ENCODE measurements at regions not wholly inside any gene's neighbourhood (a gene's known extent, or its start where the extent isn't known, plus 50 kb on each side); places are given as distances from the start of the nearest gene placed in this dataset.

DNA sequence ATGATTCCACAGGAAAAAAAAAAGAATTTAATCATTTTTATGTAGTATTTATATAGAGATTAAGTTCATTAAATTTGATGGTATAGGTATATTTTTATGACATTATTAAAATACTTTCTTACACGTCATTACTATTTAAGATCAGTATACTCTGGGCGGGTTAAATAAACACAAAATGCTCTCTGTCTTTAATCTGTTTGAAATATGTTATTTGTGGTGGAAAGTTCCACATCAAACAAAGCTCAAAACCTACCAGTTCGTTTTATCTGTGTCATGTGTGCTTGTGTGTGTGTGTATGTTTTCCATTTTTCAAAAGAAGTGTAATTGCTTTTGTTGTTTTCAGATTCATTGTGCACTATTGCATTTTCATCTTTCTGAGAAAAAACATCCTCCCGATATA is 488.5 kb downstream of the ANKRD7 start:
- Histone ChIP-seq H3K14ac (replicated peaks; ENCODE audit: low read depth, low read length) (no peak overlapping the region), H3K56ac (ENCODE audit: extremely low read depth, insufficient read depth, low read length) (no peak overlapping the region), H3K4me1 (ENCODE audit: control insufficient read depth, insufficient read depth, low read length) (no peaks in the 10 kb centered on the region), H3K23ac (ENCODE audit: low read depth, low read length) (no peak overlapping the region), H4K91ac (ENCODE audit: insufficient read depth, low read depth, low read length) (no peak overlapping the region), H3K9me3 (ENCODE audit: control insufficient read depth, insufficient read depth, low read length) (0 out of 2 replicates have a peak, but pooled peaks cover 1% of the 10 kb centered on the region), H4K5ac (ENCODE audit: low read depth, low read length) (no peak overlapping the region), H3K9me1 (ENCODE audit: insufficient read depth, low read length) (no peaks in the 10 kb centered on the region), H3K4me3 (ENCODE audit: insufficient read depth, low read depth, low read length) (no peak overlapping the region), H2AK9ac (replicated peaks; ENCODE audit: low read depth, low read length, poor library complexity) (no peak overlapping the region), H3K4ac (ENCODE audit: low read depth, low read length) (no peak overlapping the region), H3K36me3 (ENCODE audit: control insufficient read depth, insufficient read depth, low read length) (no peaks in the 10 kb centered on the region), H2BK5ac (ENCODE audit: low read depth, low read length, poor library complexity, severe bottlenecking) (no peak overlapping the region), H4K20me1 (ENCODE audit: insufficient read depth, low read length) (no peaks in the 10 kb centered on the region), H2AK5ac (ENCODE audit: low read depth, low read length) (no peak overlapping the region), H3K18ac (ENCODE audit: low read depth, low read length) (no peak overlapping the region), H2BK15ac (ENCODE audit: low read depth, low read length) (no peak overlapping the region), H3K4me2 (ENCODE audit: low read depth, low read length) (no peak overlapping the region), H4K8ac (ENCODE audit: low read depth in 2 of 2, low read length in 2 of 2) (no peak overlapping the region), H3K27ac (ENCODE audit: insufficient read depth, low read length) (no peak overlapping the region), H3K27me3 (ENCODE audit: control insufficient read depth, insufficient read depth, low read length) (no peaks in the 10 kb centered on the region), H3K9ac (ENCODE audit: low read depth, low read length) (no peak overlapping the region), H3K79me1 (ENCODE audit: low read depth in 1 of 2, low read length in 2 of 2) (no peaks in the 10 kb centered on the region), H2AFZ (replicated peaks; ENCODE audit: low read length, poor library complexity) (no peak overlapping the region), H2BK20ac (ENCODE audit: low read depth, low read length) (no peak overlapping the region), H2BK120ac (ENCODE audit: low read depth, low read length) (no peak overlapping the region)
- WGBS, 2 experiments (ENCODE audit: extremely low coverage in 2 of 2, insufficient read length in 1 of 2) = no CpG with 5 or more reads among the region's 4 CpGs
- DNase-seq (no peak), ATAC-seq (ENCODE audit: low read depth) (no peak)
- CTCF ChIA-PET = no interaction called here
- intact Hi-C loops (cut with micrococcal nuclease) = loop anchor here (10.0 kb wide), 1 partner anchor 62 kb away; no protein-coding TSS in a partner anchor
- no peak for TF ChIP-seq MAZ (IDR thresholded peaks at IDR 0.05; ENCODE audit: borderline replicate concordance, low read depth, low read length)
- TF ChIP-seq MXI1 (IDR thresholded peaks at IDR 0.05; ENCODE audit: borderline replicate concordance, low read depth, low read length) = no peak
- TF ChIP-seq POLR2A (IDR thresholded peaks at IDR 0.05; ENCODE audit: low read depth, low read length) = no peak
- in situ Hi-C loops (cut with MboI; ENCODE audit: low sequenced_read_pairs) = no loop called here
- POLR2A ChIA-PET (ENCODE audit: unreplicated experiment) = no interaction called here
- no TSS peak for BruUV-seq (replicated peaks)
- dilution Hi-C loops (cut with HindIII; ENCODE audit: low sequenced_read_pairs, unreplicated experiment) = no loop called here

Measured in IMR-90 (cell line).